ENCODE measurements at regions not wholly inside any gene's neighbourhood (a gene's known extent, or its start where the extent isn't known, plus 50 kb on each side); places are given as distances from the start of the nearest gene placed in this dataset.

- intact Hi-C loops (cut with micrococcal nuclease), result no loop called here
- H3K27ac Mint-ChIP-seq, result peak overlapping the region in 3 of 9 donors; percentile 31 to 60 (median 41)
- H3K9me3 Mint-ChIP-seq, result peaks cover 0 to 3% (median 0%) of the 10 kb centered on the region in 11 donors
- Histone ChIP-seq H3K4me3 (ENCODE audit: low read length) (no peak overlapping the region), H3K27ac (ENCODE audit: low read depth, low read length) (no peak overlapping the region), H3K4me1 (ENCODE audit: control insufficient read depth in 2 of 2, insufficient read depth in 2 of 2, low read length in 2 of 2) (no peaks in the 10 kb centered on the region), H3K9me3 (ENCODE audit: control insufficient read depth in 2 of 3, low read length in 3 of 3) (no peaks in the 10 kb centered on the region), H3K36me3 (ENCODE audit: control insufficient read depth in 2 of 3, insufficient read depth in 3 of 3, low read length in 3 of 3) (no peaks in the 10 kb centered on the region), H3K27me3 (ENCODE audit: control insufficient read depth in 2 of 2, insufficient read depth in 2 of 2, low read length in 2 of 2) (no peaks in the 10 kb centered on the region)
- DNase-seq (peak in 6 of 9 donors; percentile 3 to 32 (median 16)), ATAC-seq (peak; percentile 64)
- no peaks in the 10 kb centered on the region for H3K36me3 Mint-ChIP-seq
- ChIA-PET CTCF (interaction anchor here (0.7 kb wide), 1 partner anchor 1756 kb away, joined by 3 read pairs; no protein-coding TSS in a partner anchor), POLR2A (no interaction called here)
- H3K4me3 Mint-ChIP-seq, result peak overlapping the region; percentile 7 to 81 (median 66)
- H3K4me1 Mint-ChIP-seq, result peaks cover 6 to 23% (median 11%) of the 10 kb centered on the region in 7 donors
- H3K27me3 Mint-ChIP-seq, result peaks cover 0 to 5% (median 0%) of the 10 kb centered on the region in 5 donors
Observed at GRCh38 chr4:189202182-189202868, 738.3 kb upstream of the FRG1 start.

- H3K9me3 Mint-ChIP-seq, result peaks cover 0 to 6% (median 0%) of the 10 kb centered on the region in 11 donors
- Histone ChIP-seq H3K27me3 (ENCODE audit: control insufficient read depth in 2 of 2, insufficient read depth in 2 of 2, low read length in 2 of 2) (no peaks in the 10 kb centered on the region), H3K9me3 (ENCODE audit: control insufficient read depth in 2 of 3, low read length in 3 of 3) (no peaks in the 10 kb centered on the region), H3K4me1 (ENCODE audit: control insufficient read depth in 2 of 2, insufficient read depth in 2 of 2, low read length in 2 of 2) (no peaks in the 10 kb centered on the region), H3K4me3 (ENCODE audit: low read length) (no peak overlapping the region), H3K36me3 (ENCODE audit: control insufficient read depth in 2 of 3, insufficient read depth in 3 of 3, low read length in 3 of 3) (no peaks in the 10 kb centered on the region), H3K27ac (ENCODE audit: low read depth, low read length) (no peak overlapping the region)
- peaks cover 6 to 23% (median 11%) of the 10 kb centered on the region in 7 donors for H3K4me1 Mint-ChIP-seq
- intact Hi-C loops (cut with micrococcal nuclease), result no loop called here
- peak overlapping the region in 6 of 10 donors; percentile 15 to 77 (median 38) for H3K4me3 Mint-ChIP-seq
- CTCF ChIA-PET, result no interaction called here
- DNase-seq (no peak), ATAC-seq (no peak)
- H3K27me3 Mint-ChIP-seq, result peaks cover 0 to 5% (median 0%) of the 10 kb centered on the region in 5 donors
- H3K27ac Mint-ChIP-seq, result peak overlapping the region in 3 of 9 donors; percentile 3 to 56 (median 41)
- H3K36me3 Mint-ChIP-seq, result no peaks in the 10 kb centered on the region
- POLR2A ChIA-PET, result no interaction called here
Observed at GRCh38 chr4:189202869-189203271, 737.8 kb upstream of the FRG1 start.

GRCh38 chr4:189204616-189205015 lies 736.1 kb upstream of the FRG1 start:
- Mint-ChIP-seq H3K36me3 (no peaks in the 10 kb centered on the region), H3K9me3 (peaks cover 0 to 6% (median 0%) of the 10 kb centered on the region in 11 donors), H3K4me1 (peaks cover 6 to 23% (median 11%) of the 10 kb centered on the region in 7 donors), H3K27me3 (peaks cover 0 to 5% (median 0%) of the 10 kb centered on the region in 5 donors), H3K27ac (no peak overlapping the region), H3K4me3 (no peak overlapping the region)
- intact Hi-C loops (cut with micrococcal nuclease), result no loop called here
- ATAC-seq (no peak), DNase-seq (no peak)
- Histone ChIP-seq H3K4me3 (ENCODE audit: low read length) (no peak overlapping the region), H3K27me3 (ENCODE audit: control insufficient read depth in 2 of 2, insufficient read depth in 2 of 2, low read length in 2 of 2) (no peaks in the 10 kb centered on the region), H3K36me3 (ENCODE audit: control insufficient read depth in 2 of 3, insufficient read depth in 3 of 3, low read length in 3 of 3) (no peaks in the 10 kb centered on the region), H3K9me3 (ENCODE audit: control insufficient read depth in 2 of 3, low read length in 3 of 3) (no peaks in the 10 kb centered on the region), H3K4me1 (ENCODE audit: control insufficient read depth in 2 of 2, insufficient read depth in 2 of 2, low read length in 2 of 2) (no peaks in the 10 kb centered on the region), H3K27ac (ENCODE audit: low read depth, low read length) (no peak overlapping the region)
- ChIA-PET CTCF (no interaction called here), POLR2A (no interaction called here)

GRCh38 chr4:189206953-189207352 lies 733.7 kb upstream of the FRG1 start:
- Mint-ChIP-seq H3K36me3 (no peaks in the 10 kb centered on the region), H3K27me3 (peaks cover 0 to 5% (median 0%) of the 10 kb centered on the region in 5 donors), H3K9me3 (peaks cover 0 to 8% (median 0%) of the 10 kb centered on the region in 11 donors), H3K27ac (no peak overlapping the region), H3K4me3 (no peak overlapping the region), H3K4me1 (peaks cover 6 to 14% (median 11%) of the 10 kb centered on the region in 7 donors)
- H3K36me3 ChIP-seq (ENCODE audit: control insufficient read depth in 2 of 3, insufficient read depth in 3 of 3, low read length in 3 of 3), result no peaks in the 10 kb centered on the region
- no peaks in the 10 kb centered on the region for H3K4me1 ChIP-seq (ENCODE audit: control insufficient read depth in 2 of 2, insufficient read depth in 2 of 2, low read length in 2 of 2)
- CTCF ChIA-PET, result no interaction called here
- intact Hi-C loops (cut with micrococcal nuclease), result no loop called here
- DNase-seq (no peak), ATAC-seq (no peak)
- H3K27ac ChIP-seq (ENCODE audit: low read depth, low read length), result no peak overlapping the region
- H3K4me3 ChIP-seq (ENCODE audit: low read length), result no peak overlapping the region
- H3K9me3 ChIP-seq (ENCODE audit: control insufficient read depth in 2 of 3, low read length in 3 of 3), result no peaks in the 10 kb centered on the region
- no peaks in the 10 kb centered on the region for H3K27me3 ChIP-seq (ENCODE audit: control insufficient read depth in 2 of 2, insufficient read depth in 2 of 2, low read length in 2 of 2)
- POLR2A ChIA-PET, result no interaction called here

GRCh38 chr4:189207872-189208271 lies 732.8 kb upstream of the FRG1 start:
- Mint-ChIP-seq H3K4me3 (no peak overlapping the region), H3K27me3 (peaks cover 0 to 5% (median 0%) of the 10 kb centered on the region in 5 donors), H3K36me3 (no peaks in the 10 kb centered on the region), H3K4me1 (peaks cover 0 to 7% (median 5%) of the 10 kb centered on the region in 7 donors), H3K9me3 (peaks cover 0 to 8% (median 0%) of the 10 kb centered on the region in 11 donors), H3K27ac (no peak overlapping the region)
- no peak overlapping the region for H3K4me3 ChIP-seq (ENCODE audit: low read length)
- ChIA-PET POLR2A (no interaction called here), CTCF (no interaction called here)
- H3K36me3 ChIP-seq (ENCODE audit: control insufficient read depth in 2 of 3, insufficient read depth in 3 of 3, low read length in 3 of 3), result no peaks in the 10 kb centered on the region
- intact Hi-C loops (cut with micrococcal nuclease), result no loop called here
- DNase-seq (no peak), ATAC-seq (no peak)
- no peaks in the 10 kb centered on the region for H3K27me3 ChIP-seq (ENCODE audit: control insufficient read depth in 2 of 2, insufficient read depth in 2 of 2, low read length in 2 of 2)
- H3K9me3 ChIP-seq (ENCODE audit: control insufficient read depth in 2 of 3, low read length in 3 of 3), result no peaks in the 10 kb centered on the region
- no peaks in the 10 kb centered on the region for H3K4me1 ChIP-seq (ENCODE audit: control insufficient read depth in 2 of 2, insufficient read depth in 2 of 2, low read length in 2 of 2)
- no peak overlapping the region for H3K27ac ChIP-seq (ENCODE audit: low read depth, low read length)

- DNase-seq (no peak), ATAC-seq (no peak)
- Mint-ChIP-seq H3K4me1 (no peaks in the 10 kb centered on the region), H3K27ac (no peak overlapping the region), H3K36me3 (no peaks in the 10 kb centered on the region), H3K4me3 (no peak overlapping the region), H3K9me3 (peaks cover 0 to 17% (median 3%) of the 10 kb centered on the region in 11 donors), H3K27me3 (peaks cover 0 to 6% (median 0%) of the 10 kb centered on the region in 5 donors)
- Histone ChIP-seq H3K36me3 (ENCODE audit: control insufficient read depth in 2 of 3, insufficient read depth in 3 of 3, low read length in 3 of 3) (no peaks in the 10 kb centered on the region), H3K4me3 (ENCODE audit: low read length) (no peak overlapping the region), H3K27ac (ENCODE audit: low read depth, low read length) (no peak overlapping the region), H3K4me1 (ENCODE audit: control insufficient read depth in 2 of 2, insufficient read depth in 2 of 2, low read length in 2 of 2) (no peaks in the 10 kb centered on the region), H3K27me3 (ENCODE audit: control insufficient read depth in 2 of 2, insufficient read depth in 2 of 2, low read length in 2 of 2) (no peaks in the 10 kb centered on the region), H3K9me3 (ENCODE audit: control insufficient read depth in 2 of 3, low read length in 3 of 3) (no peaks in the 10 kb centered on the region)
- ChIA-PET POLR2A (no interaction called here), CTCF (no interaction called here)
- intact Hi-C loops (cut with micrococcal nuclease), result no loop called here
Observed at GRCh38 chr4:189215574-189215973, 725.1 kb upstream of the FRG1 start.

GRCh38 chr4:189221691-189222090 lies 719.0 kb upstream of the FRG1 start:
- Mint-ChIP-seq H3K36me3 (no peaks in the 10 kb centered on the region), H3K4me1 (no peaks in the 10 kb centered on the region), H3K9me3 (peaks cover 0 to 10% (median 2%) of the 10 kb centered on the region in 11 donors), H3K27ac (no peak overlapping the region), H3K4me3 (no peak overlapping the region), H3K27me3 (peaks cover 0 to 6% (median 0%) of the 10 kb centered on the region in 5 donors)
- Histone ChIP-seq H3K27ac (ENCODE audit: low read depth, low read length) (no peak overlapping the region), H3K9me3 (ENCODE audit: control insufficient read depth in 2 of 3, low read length in 3 of 3) (no peaks in the 10 kb centered on the region), H3K36me3 (ENCODE audit: control insufficient read depth in 2 of 3, insufficient read depth in 3 of 3, low read length in 3 of 3) (no peaks in the 10 kb centered on the region), H3K27me3 (ENCODE audit: control insufficient read depth in 2 of 2, insufficient read depth in 2 of 2, low read length in 2 of 2) (no peaks in the 10 kb centered on the region), H3K4me1 (ENCODE audit: control insufficient read depth in 2 of 2, insufficient read depth in 2 of 2, low read length in 2 of 2) (no peaks in the 10 kb centered on the region), H3K4me3 (ENCODE audit: low read length) (no peak overlapping the region)
- CTCF ChIA-PET, result no interaction called here
- intact Hi-C loops (cut with micrococcal nuclease), result no loop called here
- no peak for DNase-seq
- POLR2A ChIA-PET, result no interaction called here
- no peak for ATAC-seq
